ENCODE measurements at regions not wholly inside any gene's neighbourhood (a gene's known extent, or its start where the extent isn't known, plus 50 kb on each side); places are given as distances from the start of the nearest gene placed in this dataset.
A peak's percentile ranks its signal among the peaks of the same experiment; 100 is the strongest.

DNA sequence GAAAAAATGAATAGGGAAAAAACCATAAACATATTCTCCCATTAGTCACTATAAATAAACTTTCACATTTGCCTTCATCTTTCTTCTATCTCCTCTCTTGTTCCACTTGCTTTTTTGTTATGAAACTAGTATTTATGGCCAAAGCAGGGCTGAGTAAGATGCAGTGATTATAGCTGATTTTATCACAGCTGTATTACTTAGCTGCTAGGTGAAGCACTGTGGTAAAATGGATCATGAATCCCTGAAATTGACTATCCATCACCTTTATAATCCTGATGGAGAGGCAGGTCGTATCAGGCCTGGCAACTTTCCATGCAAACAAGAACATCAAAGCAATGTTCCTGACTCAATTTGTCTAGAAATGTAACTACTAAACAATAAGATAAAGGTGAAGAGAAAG lies 471.6 kb downstream of the TUSC7 start:
- Mint-ChIP-seq H3K4me1 (ENCODE audit: unreplicated experiment) (no peaks in the 10 kb centered on the region), H3K27me3 (ENCODE audit: unreplicated experiment) (no peaks in the 10 kb centered on the region), H3K4me3 (ENCODE audit: unreplicated experiment) (no peak overlapping the region), H3K9me3 (ENCODE audit: unreplicated experiment) (no peaks in the 10 kb centered on the region), H3K36me3 (ENCODE audit: low read depth, unreplicated experiment) (no peaks in the 10 kb centered on the region), H3K27ac (ENCODE audit: unreplicated experiment) (no peak overlapping the region)
- TF ChIP-seq CTCF (IDR thresholded peaks at IDR 0.05; ENCODE audit: unreplicated experiment) = no peak
- DNase-seq (ENCODE audit: low spot score) = no peak

- TF ChIP-seq CTCF (IDR thresholded peaks at IDR 0.05; ENCODE audit: unreplicated experiment) = no peak
- H3K36me3 Mint-ChIP-seq (ENCODE audit: low read depth, unreplicated experiment) = no peaks in the 10 kb centered on the region
- DNase-seq (ENCODE audit: low spot score) = no peak
- no peaks in the 10 kb centered on the region for H3K27me3 Mint-ChIP-seq (ENCODE audit: unreplicated experiment)
- no peak overlapping the region for H3K27ac Mint-ChIP-seq (ENCODE audit: unreplicated experiment)
- H3K9me3 Mint-ChIP-seq (ENCODE audit: unreplicated experiment) = no peaks in the 10 kb centered on the region
- H3K4me1 Mint-ChIP-seq (ENCODE audit: unreplicated experiment) = no peaks in the 10 kb centered on the region
- no peak overlapping the region for H3K4me3 Mint-ChIP-seq (ENCODE audit: unreplicated experiment)
These were observed 475.0 kb downstream of the TUSC7 start for GRCh38 chr3:117184574-117184973.

DNA sequence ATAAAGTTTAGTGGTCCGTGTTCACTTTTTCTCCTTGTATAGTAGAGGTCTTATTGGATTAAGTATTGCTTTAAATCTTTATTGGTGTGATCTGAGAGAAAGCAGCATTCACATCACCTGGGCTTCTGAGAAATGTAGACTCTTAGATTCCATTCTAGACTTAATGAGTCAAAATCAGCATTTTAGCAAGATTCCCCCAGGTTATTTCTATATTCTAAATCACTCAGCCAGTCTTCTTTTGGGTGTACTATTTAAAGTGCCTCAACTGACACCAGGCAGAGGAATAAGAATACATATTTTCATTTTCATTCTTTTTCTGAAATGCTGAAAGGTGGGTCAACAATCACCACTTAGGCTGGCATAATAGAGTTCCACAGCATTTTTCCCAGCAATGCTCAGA lies 481.7 kb downstream of the TUSC7 start:
- Mint-ChIP-seq H3K4me3 (ENCODE audit: unreplicated experiment) (no peak overlapping the region), H3K4me1 (ENCODE audit: unreplicated experiment) (no peaks in the 10 kb centered on the region), H3K27me3 (ENCODE audit: unreplicated experiment) (no peaks in the 10 kb centered on the region), H3K9me3 (ENCODE audit: unreplicated experiment) (no peaks in the 10 kb centered on the region), H3K36me3 (ENCODE audit: low read depth, unreplicated experiment) (no peaks in the 10 kb centered on the region), H3K27ac (ENCODE audit: unreplicated experiment) (no peak overlapping the region)
- DNase-seq (ENCODE audit: low spot score) = no peak
- no peak for TF ChIP-seq CTCF (IDR thresholded peaks at IDR 0.05; ENCODE audit: unreplicated experiment)

DNA sequence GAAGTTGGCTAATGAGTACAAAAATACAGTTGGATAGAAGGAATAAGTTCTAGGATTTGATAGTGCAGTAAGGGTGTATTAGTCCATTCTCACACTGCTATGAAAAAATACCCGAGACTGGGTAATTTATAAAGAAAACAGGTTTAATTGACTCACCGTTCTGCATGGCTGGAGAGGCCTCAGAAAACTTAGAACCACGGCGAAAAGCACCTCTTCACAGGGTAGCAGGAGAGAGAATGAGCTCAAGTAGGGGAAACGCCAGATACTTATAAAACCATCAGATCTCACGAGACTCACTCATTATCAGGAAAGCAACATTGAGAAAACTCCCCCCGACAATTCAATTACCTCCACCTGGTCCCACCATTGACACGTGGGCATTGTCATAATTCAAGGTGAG lies 483.3 kb downstream of the TUSC7 start:
- Mint-ChIP-seq H3K27me3 (ENCODE audit: unreplicated experiment) (no peaks in the 10 kb centered on the region), H3K9me3 (ENCODE audit: unreplicated experiment) (no peaks in the 10 kb centered on the region), H3K36me3 (ENCODE audit: low read depth, unreplicated experiment) (no peaks in the 10 kb centered on the region), H3K27ac (ENCODE audit: unreplicated experiment) (no peak overlapping the region), H3K4me3 (ENCODE audit: unreplicated experiment) (no peak overlapping the region), H3K4me1 (ENCODE audit: unreplicated experiment) (no peaks in the 10 kb centered on the region)
- no peak for DNase-seq (ENCODE audit: low spot score)
- no peak for TF ChIP-seq CTCF (IDR thresholded peaks at IDR 0.05; ENCODE audit: unreplicated experiment)

GRCh38 chr3:117193390-117193789 lies 483.8 kb downstream of the TUSC7 start:
- Mint-ChIP-seq H3K27ac (ENCODE audit: unreplicated experiment) (no peak overlapping the region), H3K27me3 (ENCODE audit: unreplicated experiment) (no peaks in the 10 kb centered on the region), H3K9me3 (ENCODE audit: unreplicated experiment) (no peaks in the 10 kb centered on the region), H3K4me3 (ENCODE audit: unreplicated experiment) (no peak overlapping the region), H3K4me1 (ENCODE audit: unreplicated experiment) (no peaks in the 10 kb centered on the region), H3K36me3 (ENCODE audit: low read depth, unreplicated experiment) (no peaks in the 10 kb centered on the region)
- no peak for DNase-seq (ENCODE audit: low spot score)
- peak; percentile 27 for TF ChIP-seq CTCF (IDR thresholded peaks at IDR 0.05; ENCODE audit: unreplicated experiment)
